Muscle of back (tissue), 3 donors: ENCODE measurements at regions not wholly inside any gene's neighbourhood (a gene's known extent, or its start where the extent isn't known, plus 50 kb on each side); places are given as distances from the start of the nearest gene placed in this dataset.

Experiments
- DNase-seq, 3 donors: peaks; one replicate each; pipeline versions ENCODE4 v3.0.0 to v3.0.0-alpha.2; 2013

GRCh38 chr13:84885868-84886267 lies 913.4 kb downstream of the SLITRK6 start:
- DNase-seq = no peak

- no peak for DNase-seq
These were observed 925.3 kb downstream of the SLITRK6 start for GRCh38 chr13:84873951-84874350.

- DNase-seq = no peak
These were observed 929.0 kb downstream of the SLITRK6 start for GRCh38 chr13:84870190-84870589.

GRCh38 chr13:84867246-84867645 lies 932.0 kb downstream of the SLITRK6 start:
- no peak for DNase-seq

GRCh38 chr13:84865783-84866221 lies 933.4 kb downstream of the SLITRK6 start:
- peak in 1 of 3 donors; percentile 3 for DNase-seq

DNA sequence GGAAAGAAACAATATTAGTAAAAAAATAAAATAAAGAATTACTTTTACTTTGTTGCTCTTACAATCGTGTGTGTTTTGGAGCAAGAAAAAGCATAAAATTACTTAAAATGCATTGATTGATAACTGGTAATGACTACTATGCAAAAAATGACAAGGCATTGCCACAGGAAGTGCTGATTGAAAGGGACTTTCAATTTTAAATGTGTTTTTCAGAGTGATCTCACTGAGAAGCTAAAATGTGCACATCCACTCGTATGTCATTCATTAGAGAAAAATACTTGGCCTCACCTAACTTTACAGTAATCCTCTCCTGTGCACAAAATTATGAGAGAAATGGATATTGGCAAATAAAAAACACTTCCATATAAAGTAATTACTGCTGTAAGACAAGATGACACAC lies 934.9 kb downstream of the SLITRK6 start:
- no peak for DNase-seq

- DNase-seq = no peak
These were observed 952.1 kb downstream of the SLITRK6 start for GRCh38 chr13:84847107-84847506.

- DNase-seq = no peak
These were observed 953.2 kb downstream of the SLITRK6 start for GRCh38 chr13:84845907-84846619.

DNA sequence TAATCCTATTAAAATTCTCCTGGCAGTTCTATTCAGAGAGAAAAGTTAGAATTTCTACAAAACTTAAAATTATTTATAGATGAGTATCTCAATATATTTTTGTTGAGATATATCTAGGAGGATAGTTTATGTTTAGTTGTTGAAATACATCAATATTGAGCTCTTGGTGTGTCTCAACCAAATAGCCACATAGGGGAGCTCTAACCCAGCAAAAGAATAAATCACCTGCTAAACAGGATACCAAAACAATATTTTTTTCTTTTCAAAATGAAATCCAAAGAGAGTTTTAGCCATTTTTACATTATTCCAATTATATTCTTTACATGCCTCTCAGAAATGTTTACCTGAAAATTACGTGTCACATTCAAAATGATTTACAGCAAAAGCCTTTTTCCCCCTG lies 954.7 kb downstream of the SLITRK6 start:
- peak in 1 of 3 donors; percentile 8 for DNase-seq

DNA sequence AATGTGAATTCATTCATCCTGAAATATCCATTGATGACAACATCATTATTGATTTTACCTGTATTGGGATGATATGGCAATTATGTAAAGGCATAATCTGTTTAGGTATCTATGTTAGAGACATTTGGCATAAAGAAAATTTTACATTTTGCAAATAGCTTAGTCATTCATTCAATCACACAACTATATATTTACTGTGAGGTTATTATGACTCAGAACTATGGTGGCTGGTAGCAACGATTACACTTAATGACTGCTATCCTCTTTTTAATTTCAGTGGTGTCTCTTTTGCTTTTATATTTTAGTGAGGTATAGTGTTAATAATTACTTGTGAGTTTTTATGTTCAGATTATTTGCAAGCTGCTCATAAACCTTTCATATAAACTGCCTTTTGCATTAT lies 955.9 kb downstream of the SLITRK6 start:
- DNase-seq = no peak

DNA sequence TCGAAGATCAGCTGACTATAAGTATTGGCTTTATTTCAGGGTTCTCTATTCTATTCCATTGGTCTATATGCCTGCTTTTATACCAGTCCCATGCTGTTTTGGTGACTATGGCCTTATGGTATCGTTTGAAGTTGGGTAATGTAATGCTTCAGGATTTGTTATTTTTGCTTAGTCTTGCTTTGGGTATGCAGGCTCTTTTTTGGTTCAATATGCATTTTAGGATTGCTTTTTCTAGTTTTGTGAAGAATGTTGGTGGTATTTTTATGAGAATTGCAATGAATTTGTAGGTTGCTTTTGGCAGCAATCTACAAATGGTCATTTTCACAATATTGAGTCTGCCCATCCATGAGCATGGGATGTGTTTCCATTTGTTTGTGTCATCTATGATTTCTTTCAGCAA lies 951.9 kb upstream of the SLITRK1 start:
- no peak for DNase-seq

DNA sequence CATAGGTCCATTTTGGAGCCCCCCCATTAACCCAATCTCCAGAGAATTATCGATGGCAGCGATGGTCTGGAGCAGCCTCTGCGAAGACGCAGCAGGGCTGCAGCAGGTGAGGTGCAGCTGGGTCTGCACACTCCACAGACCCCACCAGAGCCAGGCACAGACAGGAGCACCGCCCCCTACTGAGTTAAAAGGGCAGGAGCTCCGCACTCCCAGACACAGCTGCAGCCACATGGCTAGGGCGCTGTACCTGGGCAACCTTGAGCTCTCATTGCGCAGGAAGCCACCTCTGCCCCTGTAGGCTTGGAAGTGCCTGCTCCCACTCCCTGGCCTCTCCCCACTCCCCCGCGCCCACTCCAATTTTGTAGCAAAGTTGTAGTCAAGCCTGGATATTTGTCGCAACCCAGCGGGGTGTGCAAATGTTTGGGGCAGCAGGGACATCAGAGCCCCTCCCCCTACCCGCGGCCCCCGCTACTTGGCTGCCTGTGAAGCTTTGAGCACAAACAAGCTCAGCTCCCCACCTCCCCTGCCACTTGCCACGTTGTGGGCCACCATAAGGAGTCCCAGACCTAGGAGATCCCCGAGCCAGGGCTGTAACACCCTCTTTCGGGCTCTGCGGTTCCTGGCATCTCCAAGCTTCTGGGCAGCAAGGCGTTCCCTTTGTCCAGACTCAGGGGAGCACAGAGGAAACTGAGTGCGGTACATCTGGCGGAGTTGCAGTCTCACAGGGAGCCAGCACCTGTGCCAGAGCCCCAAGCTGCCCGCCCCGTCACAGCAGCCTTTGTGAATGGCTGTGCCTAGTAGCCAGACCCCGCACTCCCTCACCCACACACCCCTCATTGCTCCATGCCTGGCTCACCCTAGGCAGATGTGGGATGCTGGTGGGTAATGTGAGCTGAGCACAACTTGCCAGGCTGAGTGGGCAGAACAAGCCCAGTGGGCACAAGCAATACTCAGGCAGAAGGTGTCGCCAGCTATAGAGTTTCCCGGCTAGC lies 949.7 kb upstream of the SLITRK1 start:
- no peak for DNase-seq

- no peak for DNase-seq
These were observed 941.3 kb upstream of the SLITRK1 start for GRCh38 chr13:84823528-84823927.

DNA sequence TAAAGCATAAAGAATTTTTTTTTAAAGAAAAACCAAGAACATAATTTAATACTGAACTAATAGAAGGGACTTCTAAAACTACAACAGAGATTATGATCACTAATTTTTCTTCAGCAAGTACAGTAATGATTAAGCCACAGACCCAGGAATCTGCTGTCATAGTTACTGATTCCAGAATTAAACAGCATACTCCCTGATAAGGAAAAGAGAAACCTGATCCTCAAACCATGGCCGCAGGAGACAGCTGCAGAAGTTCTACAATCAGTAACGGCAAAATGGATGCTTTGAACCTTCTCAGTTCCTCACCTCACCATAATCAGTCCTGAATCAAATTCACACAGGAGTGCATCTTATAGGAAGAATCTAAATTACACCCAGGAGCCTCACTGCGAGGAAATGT lies 939.0 kb upstream of the SLITRK1 start:
- DNase-seq = no peak

DNA sequence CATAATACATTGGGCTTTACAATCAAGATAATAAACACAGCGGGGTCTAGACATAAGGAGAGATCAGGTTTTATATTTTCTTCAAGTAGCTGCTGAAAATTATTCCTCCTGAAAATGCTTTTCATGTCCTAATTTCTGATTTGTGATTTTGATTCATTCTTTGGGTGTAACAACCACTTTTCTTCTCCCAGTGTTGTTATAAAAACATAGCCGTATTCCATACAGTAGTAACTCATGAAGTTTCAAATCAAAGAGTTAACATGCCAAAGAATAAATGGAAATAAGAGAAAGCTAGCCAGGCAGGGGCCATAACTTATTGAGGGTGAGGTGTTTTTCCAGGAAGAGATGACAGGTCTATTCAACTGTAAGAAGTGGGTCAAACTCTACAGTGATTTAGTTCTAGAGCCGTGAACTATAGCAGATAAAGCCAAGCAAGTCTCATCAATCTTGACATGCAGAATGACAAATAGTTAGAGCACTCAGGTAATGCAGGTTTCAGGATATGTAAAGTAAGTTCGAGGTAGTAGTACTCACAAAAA lies 934.4 kb upstream of the SLITRK1 start:
- DNase-seq = no peak

DNA sequence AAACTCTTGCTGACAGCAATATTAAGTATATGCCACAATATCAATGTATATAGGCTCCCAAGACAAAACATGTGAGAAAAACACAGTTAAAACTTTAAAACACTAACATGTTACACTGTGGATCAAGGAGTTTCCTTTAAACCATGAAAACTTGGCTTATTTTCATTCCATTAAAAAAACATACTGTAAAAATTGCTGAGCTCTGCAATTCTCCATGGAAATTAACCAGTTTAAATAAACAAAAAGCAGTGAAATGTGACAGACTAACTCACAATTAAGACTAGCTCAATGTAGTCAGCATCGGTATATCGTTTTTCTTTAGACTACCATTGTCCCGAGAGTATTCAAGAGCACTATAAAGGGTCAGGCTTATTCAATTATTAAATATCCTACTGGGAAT lies 930.5 kb upstream of the SLITRK1 start:
- peak in 2 of 3 donors; percentile 1 to 16 for DNase-seq

- DNase-seq = no peak
These were observed 929.8 kb upstream of the SLITRK1 start for GRCh38 chr13:84812078-84812477.

GRCh38 chr13:84810781-84811180 lies 928.5 kb upstream of the SLITRK1 start:
- DNase-seq = no peak

- DNase-seq = no peak
These were observed 919.8 kb upstream of the SLITRK1 start for GRCh38 chr13:84802073-84802472.

GRCh38 chr13:84784443-84785153 lies 902.3 kb upstream of the SLITRK1 start:
- DNase-seq = no peak

GRCh38 chr13:84777316-84777715 lies 895.0 kb upstream of the SLITRK1 start:
- no peak for DNase-seq

GRCh38 chr13:84776593-84776992 lies 894.3 kb upstream of the SLITRK1 start:
- no peak for DNase-seq
